GM23338 (cell line): ENCODE measurements at regions not wholly inside any gene's neighbourhood (a gene's known extent, or its start where the extent isn't known, plus 50 kb on each side); places are given as distances from the start of the nearest gene placed in this dataset.

Experiments
- CREB1 ChIP-seq: fragments of 250-450 bp; sonication (Bioruptor Pico); IDR thresholded peaks from 2 replicates; pipeline ENCODE4 v1.5.0; 2020; ENCODE audit warnings: low read depth, mild to moderate bottlenecking, moderate library complexity
- EZH2 ChIP-seq: fragments of 200-600 bp; sonication (generic); IDR thresholded peaks from one replicate; pipeline ENCODE4 v1.8.0; 2017; ENCODE audit warnings: antibody characterized with exemption, mild to moderate bottlenecking, low read depth; ENCODE audit not compliant: unreplicated experiment
- EZH2phosphoT487 ChIP-seq: fragments of 200-600 bp; sonication (generic); IDR thresholded peaks from one replicate; pipeline ENCODE4 v1.8.1; 2018; ENCODE audit warnings: antibody characterized with exemption; ENCODE audit not compliant: unreplicated experiment
- JUNB ChIP-seq: IDR thresholded peaks from one replicate; pipeline ENCODE4 v1.6.1; 2016; ENCODE audit warnings: antibody characterized with exemption; ENCODE audit not compliant: unreplicated experiment
- NANOG ChIP-seq: IDR thresholded peaks from 2 replicates; pipeline ENCODE4 v1.6.1; 2016; ENCODE audit warnings: antibody characterized with exemption, borderline replicate concordance
- POLR2AphosphoS5 ChIP-seq: IDR thresholded peaks from 2 replicates; pipeline ENCODE4 v1.6.1; 2016; ENCODE audit warnings: antibody characterized with exemption, low read depth
- STAT1 ChIP-seq: IDR thresholded peaks from one replicate; pipeline ENCODE4 v1.6.1; 2016; ENCODE audit warnings: antibody characterized with exemption; ENCODE audit not compliant: unreplicated experiment
- ZNF331 ChIP-seq: fragments of 250-450 bp; sonication (Bioruptor Pico); IDR thresholded peaks from 2 replicates; pipeline ENCODE4 v1.5.0; 2020; ENCODE audit warnings: low read depth, mild to moderate bottlenecking, moderate library complexity
- TF ChIP-seq, protein P1 (sequence below), 2 experiments: fragments of 200-600 bp in 1 of 2; sonication (generic) in 1 of 2; conservative IDR thresholded peaks; 2 replicates each; pipeline versions ENCODE4 v1.5.1 to v1.6.1; 2016 to 2017; ENCODE audit warnings: antibody characterized with exemption in 2 of 2, low read depth in 2 of 2, mild to moderate bottlenecking in 2 of 2, moderate library complexity in 1 of 2
- TF ChIP-seq, protein P2 (sequence below): IDR thresholded peaks from one replicate; pipeline ENCODE4 v1.6.1; 2018; ENCODE audit warnings: antibody characterized with exemption; ENCODE audit not compliant: unreplicated experiment
- TF ChIP-seq, protein P3 (sequence below): fragments of 250-450 bp; sonication (Bioruptor Pico); IDR thresholded peaks from 2 replicates; pipeline ENCODE4 v1.5.0; 2020; ENCODE audit warnings: mild to moderate bottlenecking, moderate library complexity
- TF ChIP-seq, protein P4 (sequence below): IDR thresholded peaks from 2 replicates; pipeline ENCODE4 v1.6.1; 2016; ENCODE audit warnings: antibody characterized with exemption

DNA sequence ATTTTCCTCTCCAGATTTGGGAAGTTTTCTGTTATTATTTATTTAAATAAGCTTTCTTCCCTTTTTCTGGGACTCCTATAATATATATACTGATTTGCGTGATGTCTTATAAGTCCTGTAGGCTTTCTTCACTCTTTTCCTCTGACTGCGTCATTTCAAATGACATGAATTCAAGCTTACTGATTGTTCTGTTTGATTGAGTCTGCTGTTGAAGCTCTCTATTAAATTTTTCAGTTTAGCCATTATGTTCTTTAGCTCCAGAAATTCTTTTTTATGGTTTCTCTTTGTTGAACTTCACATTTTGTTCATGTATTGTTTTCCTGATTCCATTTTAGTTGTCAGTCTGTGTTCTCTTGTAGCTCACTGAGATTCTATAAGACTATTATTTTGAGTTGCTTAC, 135.8 kb upstream of the PRR23C start:
- TF ChIP-seq, protein P1, sequence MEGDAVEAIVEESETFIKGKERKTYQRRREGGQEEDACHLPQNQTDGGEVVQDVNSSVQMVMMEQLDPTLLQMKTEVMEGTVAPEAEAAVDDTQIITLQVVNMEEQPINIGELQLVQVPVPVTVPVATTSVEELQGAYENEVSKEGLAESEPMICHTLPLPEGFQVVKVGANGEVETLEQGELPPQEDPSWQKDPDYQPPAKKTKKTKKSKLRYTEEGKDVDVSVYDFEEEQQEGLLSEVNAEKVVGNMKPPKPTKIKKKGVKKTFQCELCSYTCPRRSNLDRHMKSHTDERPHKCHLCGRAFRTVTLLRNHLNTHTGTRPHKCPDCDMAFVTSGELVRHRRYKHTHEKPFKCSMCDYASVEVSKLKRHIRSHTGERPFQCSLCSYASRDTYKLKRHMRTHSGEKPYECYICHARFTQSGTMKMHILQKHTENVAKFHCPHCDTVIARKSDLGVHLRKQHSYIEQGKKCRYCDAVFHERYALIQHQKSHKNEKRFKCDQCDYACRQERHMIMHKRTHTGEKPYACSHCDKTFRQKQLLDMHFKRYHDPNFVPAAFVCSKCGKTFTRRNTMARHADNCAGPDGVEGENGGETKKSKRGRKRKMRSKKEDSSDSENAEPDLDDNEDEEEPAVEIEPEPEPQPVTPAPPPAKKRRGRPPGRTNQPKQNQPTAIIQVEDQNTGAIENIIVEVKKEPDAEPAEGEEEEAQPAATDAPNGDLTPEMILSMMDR (conservative IDR thresholded peaks at IDR 0.05; ENCODE audit: low read depth in 2 of 2): no peak
- TF ChIP-seq POLR2AphosphoS5 (no peak), EZH2 (no peak), CREB1 (CRISPR knock-in tag) (no peak), STAT1 (no peak), EZH2phosphoT487 (no peak), JUNB (no peak), ZNF331 (no peak), NANOG (no peak)
- TF ChIP-seq, protein P2, sequence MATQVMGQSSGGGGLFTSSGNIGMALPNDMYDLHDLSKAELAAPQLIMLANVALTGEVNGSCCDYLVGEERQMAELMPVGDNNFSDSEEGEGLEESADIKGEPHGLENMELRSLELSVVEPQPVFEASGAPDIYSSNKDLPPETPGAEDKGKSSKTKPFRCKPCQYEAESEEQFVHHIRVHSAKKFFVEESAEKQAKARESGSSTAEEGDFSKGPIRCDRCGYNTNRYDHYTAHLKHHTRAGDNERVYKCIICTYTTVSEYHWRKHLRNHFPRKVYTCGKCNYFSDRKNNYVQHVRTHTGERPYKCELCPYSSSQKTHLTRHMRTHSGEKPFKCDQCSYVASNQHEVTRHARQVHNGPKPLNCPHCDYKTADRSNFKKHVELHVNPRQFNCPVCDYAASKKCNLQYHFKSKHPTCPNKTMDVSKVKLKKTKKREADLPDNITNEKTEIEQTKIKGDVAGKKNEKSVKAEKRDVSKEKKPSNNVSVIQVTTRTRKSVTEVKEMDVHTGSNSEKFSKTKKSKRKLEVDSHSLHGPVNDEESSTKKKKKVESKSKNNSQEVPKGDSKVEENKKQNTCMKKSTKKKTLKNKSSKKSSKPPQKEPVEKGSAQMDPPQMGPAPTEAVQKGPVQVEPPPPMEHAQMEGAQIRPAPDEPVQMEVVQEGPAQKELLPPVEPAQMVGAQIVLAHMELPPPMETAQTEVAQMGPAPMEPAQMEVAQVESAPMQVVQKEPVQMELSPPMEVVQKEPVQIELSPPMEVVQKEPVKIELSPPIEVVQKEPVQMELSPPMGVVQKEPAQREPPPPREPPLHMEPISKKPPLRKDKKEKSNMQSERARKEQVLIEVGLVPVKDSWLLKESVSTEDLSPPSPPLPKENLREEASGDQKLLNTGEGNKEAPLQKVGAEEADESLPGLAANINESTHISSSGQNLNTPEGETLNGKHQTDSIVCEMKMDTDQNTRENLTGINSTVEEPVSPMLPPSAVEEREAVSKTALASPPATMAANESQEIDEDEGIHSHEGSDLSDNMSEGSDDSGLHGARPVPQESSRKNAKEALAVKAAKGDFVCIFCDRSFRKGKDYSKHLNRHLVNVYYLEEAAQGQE: no peak
- TF ChIP-seq, protein P3, sequence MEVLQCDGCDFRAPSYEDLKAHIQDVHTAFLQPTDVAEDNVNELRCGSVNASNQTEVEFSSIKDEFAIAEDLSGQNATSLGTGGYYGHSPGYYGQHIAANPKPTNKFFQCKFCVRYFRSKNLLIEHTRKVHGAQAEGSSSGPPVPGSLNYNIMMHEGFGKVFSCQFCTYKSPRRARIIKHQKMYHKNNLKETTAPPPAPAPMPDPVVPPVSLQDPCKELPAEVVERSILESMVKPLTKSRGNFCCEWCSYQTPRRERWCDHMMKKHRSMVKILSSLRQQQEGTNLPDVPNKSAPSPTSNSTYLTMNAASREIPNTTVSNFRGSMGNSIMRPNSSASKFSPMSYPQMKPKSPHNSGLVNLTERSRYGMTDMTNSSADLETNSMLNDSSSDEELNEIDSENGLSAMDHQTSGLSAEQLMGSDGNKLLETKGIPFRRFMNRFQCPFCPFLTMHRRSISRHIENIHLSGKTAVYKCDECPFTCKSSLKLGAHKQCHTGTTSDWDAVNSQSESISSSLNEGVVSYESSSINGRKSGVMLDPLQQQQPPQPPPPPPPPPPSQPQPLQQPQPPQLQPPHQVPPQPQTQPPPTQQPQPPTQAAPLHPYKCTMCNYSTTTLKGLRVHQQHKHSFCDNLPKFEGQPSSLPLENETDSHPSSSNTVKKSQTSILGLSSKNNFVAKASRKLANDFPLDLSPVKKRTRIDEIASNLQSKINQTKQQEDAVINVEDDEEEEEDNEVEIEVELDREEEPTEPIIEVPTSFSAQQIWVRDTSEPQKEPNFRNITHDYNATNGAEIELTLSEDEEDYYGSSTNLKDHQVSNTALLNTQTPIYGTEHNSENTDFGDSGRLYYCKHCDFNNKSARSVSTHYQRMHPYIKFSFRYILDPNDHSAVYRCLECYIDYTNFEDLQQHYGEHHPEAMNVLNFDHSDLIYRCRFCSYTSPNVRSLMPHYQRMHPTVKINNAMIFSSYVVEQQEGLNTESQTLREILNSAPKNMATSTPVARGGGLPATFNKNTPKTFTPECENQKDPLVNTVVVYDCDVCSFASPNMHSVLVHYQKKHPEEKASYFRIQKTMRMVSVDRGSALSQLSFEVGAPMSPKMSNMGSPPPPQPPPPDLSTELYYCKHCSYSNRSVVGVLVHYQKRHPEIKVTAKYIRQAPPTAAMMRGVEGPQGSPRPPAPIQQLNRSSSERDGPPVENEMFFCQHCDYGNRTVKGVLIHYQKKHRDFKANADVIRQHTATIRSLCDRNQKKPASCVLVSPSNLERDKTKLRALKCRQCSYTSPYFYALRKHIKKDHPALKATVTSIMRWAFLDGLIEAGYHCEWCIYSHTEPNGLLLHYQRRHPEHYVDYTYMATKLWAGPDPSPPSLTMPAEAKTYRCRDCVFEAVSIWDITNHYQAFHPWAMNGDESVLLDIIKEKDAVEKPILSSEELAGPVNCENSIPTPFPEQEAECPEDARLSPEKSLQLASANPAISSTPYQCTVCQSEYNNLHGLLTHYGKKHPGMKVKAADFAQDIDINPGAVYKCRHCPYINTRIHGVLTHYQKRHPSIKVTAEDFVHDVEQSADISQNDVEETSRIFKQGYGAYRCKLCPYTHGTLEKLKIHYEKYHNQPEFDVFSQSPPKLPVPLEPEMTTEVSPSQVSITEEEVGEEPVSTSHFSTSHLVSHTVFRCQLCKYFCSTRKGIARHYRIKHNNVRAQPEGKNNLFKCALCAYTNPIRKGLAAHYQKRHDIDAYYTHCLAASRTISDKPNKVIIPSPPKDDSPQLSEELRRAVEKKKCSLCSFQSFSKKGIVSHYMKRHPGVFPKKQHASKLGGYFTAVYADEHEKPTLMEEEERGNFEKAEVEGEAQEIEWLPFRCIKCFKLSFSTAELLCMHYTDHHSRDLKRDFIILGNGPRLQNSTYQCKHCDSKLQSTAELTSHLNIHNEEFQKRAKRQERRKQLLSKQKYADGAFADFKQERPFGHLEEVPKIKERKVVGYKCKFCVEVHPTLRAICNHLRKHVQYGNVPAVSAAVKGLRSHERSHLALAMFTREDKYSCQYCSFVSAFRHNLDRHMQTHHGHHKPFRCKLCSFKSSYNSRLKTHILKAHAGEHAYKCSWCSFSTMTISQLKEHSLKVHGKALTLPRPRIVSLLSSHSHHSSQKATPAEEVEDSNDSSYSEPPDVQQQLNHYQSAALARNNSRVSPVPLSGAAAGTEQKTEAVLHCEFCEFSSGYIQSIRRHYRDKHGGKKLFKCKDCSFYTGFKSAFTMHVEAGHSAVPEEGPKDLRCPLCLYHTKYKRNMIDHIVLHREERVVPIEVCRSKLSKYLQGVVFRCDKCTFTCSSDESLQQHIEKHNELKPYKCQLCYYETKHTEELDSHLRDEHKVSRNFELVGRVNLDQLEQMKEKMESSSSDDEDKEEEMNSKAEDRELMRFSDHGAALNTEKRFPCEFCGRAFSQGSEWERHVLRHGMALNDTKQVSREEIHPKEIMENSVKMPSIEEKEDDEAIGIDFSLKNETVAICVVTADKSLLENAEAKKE (CRISPR knock-in tag): no peak
- TF ChIP-seq, protein P4, sequence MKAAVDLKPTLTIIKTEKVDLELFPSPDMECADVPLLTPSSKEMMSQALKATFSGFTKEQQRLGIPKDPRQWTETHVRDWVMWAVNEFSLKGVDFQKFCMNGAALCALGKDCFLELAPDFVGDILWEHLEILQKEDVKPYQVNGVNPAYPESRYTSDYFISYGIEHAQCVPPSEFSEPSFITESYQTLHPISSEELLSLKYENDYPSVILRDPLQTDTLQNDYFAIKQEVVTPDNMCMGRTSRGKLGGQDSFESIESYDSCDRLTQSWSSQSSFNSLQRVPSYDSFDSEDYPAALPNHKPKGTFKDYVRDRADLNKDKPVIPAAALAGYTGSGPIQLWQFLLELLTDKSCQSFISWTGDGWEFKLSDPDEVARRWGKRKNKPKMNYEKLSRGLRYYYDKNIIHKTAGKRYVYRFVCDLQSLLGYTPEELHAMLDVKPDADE: no peak
